Loucy (cell line): ENCODE measurements at regions not wholly inside any gene's neighbourhood (a gene's known extent, or its start where the extent isn't known, plus 50 kb on each side); places are given as distances from the start of the nearest gene placed in this dataset.

Experiments
- H2AFZ ChIP-seq: fragments of 200-600 bp; sonication (generic); 2 replicates; pipeline ENCODE4 v1.6.0; 2016; ENCODE audit warnings: antibody characterized with exemption, mild to moderate bottlenecking, low read length, moderate library complexity
- H3F3A ChIP-seq: fragments of 200-600 bp; 2 replicates; pipeline ENCODE4 v1.6.0; 2016; ENCODE audit warnings: antibody characterized with exemption, low read depth, mild to moderate bottlenecking
- H3K27me3 ChIP-seq: fragments of 200-600 bp; sonication (generic); 2 replicates; pipeline ENCODE4 v1.6.1; 2014; ENCODE audit warnings: low read length, mild to moderate bottlenecking; ENCODE audit not compliant: insufficient read depth, poor library complexity, severe bottlenecking
- H3K36me3 ChIP-seq: fragments of 200-600 bp; sonication (generic); 2 replicates; pipeline ENCODE4 v1.6.1; 2016; ENCODE audit warnings: low read length; ENCODE audit not compliant: insufficient read depth
- H3K4me1 ChIP-seq: fragments of 200-600 bp; sonication (generic); 2 replicates; pipeline ENCODE4 v1.5.1; 2014; ENCODE audit warnings: low read length, mild to moderate bottlenecking; ENCODE audit not compliant: insufficient read depth, poor library complexity, severe bottlenecking
- H3K4me2 ChIP-seq: fragments of 200-600 bp; sonication (generic); 2 replicates; pipeline ENCODE4 v1.6.0; 2014; ENCODE audit warnings: antibody characterized with exemption, low read length, low read depth, mild to moderate bottlenecking; ENCODE audit not compliant: poor library complexity, severe bottlenecking
- H3K4me3 ChIP-seq: fragments of 200-600 bp; sonication (generic); 2 replicates; pipeline ENCODE4 v1.5.1; 2014; ENCODE audit warnings: low read length, mild to moderate bottlenecking, mixed read lengths; ENCODE audit not compliant: poor library complexity, severe bottlenecking
- H3K79me2 ChIP-seq: fragments of 200-600 bp; sonication (generic); 2 replicates; pipeline ENCODE4 v1.6.1; 2014; ENCODE audit warnings: low read length; ENCODE audit not compliant: insufficient read depth
- H3K9ac ChIP-seq: fragments of 200-600 bp; sonication (generic); 2 replicates; pipeline ENCODE4 v1.6.0; 2014; ENCODE audit warnings: mild to moderate bottlenecking, low read depth, low read length, moderate library complexity; ENCODE audit not compliant: poor library complexity, severe bottlenecking
- H3K9me2 ChIP-seq: fragments of 200-600 bp; sonication (generic); replicated peaks from 2 replicates; pipeline ENCODE4 v1.6.1; 2016; ENCODE audit warnings: low read depth, low read length, mixed read lengths
- H3K9me3 ChIP-seq: fragments of 200-600 bp; sonication (generic); 2 replicates; pipeline ENCODE4 v1.6.1; 2014; ENCODE audit warnings: mild to moderate bottlenecking, antibody characterized with exemption, low read length, low read depth; ENCODE audit not compliant: insufficient read depth
- H4K20me1 ChIP-seq: fragments of 200-600 bp; sonication (generic); 2 replicates; pipeline ENCODE4 v1.6.0; 2014; ENCODE audit warnings: antibody characterized with exemption, low read length, mild to moderate bottlenecking; ENCODE audit not compliant: insufficient read depth, poor library complexity, severe bottlenecking
- CTCF ChIP-seq: fragments of 200-600 bp; sonication (generic); conservative IDR thresholded peaks from 2 replicates; pipeline ENCODE4 v1.5.1; 2014; ENCODE audit warnings: mild to moderate bottlenecking, antibody characterized with exemption, low read length
- EZH2phosphoT487 ChIP-seq: fragments of 200-600 bp; IDR thresholded peaks from 2 replicates; pipeline ENCODE4 v1.6.1; 2018; ENCODE audit warnings: antibody characterized with exemption, mild to moderate bottlenecking, moderate library complexity, borderline replicate concordance

DNA sequence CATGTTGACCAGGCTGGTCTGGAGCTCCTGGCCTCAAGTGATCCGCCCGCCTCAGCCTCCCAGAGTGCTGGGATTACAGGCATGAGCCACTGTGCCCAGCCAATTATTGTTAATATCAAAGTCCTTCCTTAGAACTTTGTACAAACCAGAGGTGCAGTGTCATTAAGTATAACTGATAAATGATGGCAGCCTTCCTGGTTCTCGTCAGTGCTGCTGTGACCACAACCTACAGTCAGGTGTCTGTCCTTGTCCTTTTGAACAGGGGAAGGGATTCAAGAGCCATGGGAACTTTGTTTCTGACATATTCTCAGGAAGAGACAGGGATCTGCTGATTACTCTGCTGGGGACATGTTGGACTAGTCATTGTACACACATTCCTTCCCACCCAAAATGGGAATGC, 103.2 kb upstream of the TIAM2 start:
- no peak for TF ChIP-seq CTCF
- no peak for TF ChIP-seq EZH2phosphoT487
- Histone ChIP-seq H3K9ac (no peak overlapping the region), H3K9me2 (no peaks in the 10 kb centered on the region), H2AFZ (no peak overlapping the region), H3K27me3 (no peaks in the 10 kb centered on the region), H3K4me1 (no peaks in the 10 kb centered on the region), H3K4me3 (no peak overlapping the region), H3K4me2 (no peak overlapping the region), H3F3A (no peaks in the 10 kb centered on the region), H3K9me3 (no peaks in the 10 kb centered on the region), H4K20me1 (no peaks in the 10 kb centered on the region), H3K79me2 (no peaks in the 10 kb centered on the region), H3K36me3 (no peaks in the 10 kb centered on the region)

DNA sequence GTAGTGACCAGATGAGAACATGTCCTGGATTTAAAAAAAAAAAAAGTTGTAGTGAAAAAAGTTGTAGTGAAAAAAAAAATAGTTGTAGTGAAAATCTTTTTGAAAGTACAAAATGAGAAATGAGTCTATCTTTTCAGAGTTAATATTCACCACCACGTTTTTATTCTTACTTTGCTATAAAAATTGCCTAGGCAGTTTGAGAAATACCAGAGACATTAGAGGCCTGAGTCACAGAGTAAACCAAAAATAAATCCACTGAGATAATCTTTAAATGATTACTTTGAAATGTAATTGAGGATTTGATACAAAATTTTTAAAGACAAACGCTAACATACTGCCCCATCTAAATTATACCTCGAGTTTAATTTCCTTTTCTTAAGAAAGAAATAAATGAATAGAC, 101.2 kb upstream of the TIAM2 start:
- H3K4me2 ChIP-seq, result no peak overlapping the region

DNA sequence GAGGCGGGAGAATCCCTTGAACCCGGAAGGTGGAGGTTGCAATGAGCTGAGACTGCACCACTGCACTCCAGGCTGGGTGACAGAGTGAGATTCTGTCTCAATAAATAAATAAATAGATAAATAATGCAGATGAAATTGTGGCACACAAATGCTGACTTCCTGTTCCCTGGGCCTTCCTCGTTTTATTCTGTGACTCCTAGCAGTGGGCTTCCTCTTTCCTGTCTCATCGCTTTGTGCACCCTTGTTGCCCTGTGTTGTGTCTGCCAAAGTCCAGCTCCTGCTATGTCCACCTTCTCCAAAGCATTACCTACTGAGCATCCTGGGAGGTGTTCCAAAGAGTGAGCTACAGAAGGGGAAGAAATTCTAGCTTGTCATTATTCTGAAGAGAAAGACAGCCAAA, 100.2 kb upstream of the TIAM2 start:
- H3K36me3 ChIP-seq, result no peaks in the 10 kb centered on the region
- no peaks in the 10 kb centered on the region for H4K20me1 ChIP-seq
- no peaks in the 10 kb centered on the region for H3K4me1 ChIP-seq
- no peak for TF ChIP-seq CTCF
- TF ChIP-seq EZH2phosphoT487, result no peak
- no peak overlapping the region for H3K9ac ChIP-seq
- H3F3A ChIP-seq, result no peaks in the 10 kb centered on the region
- H3K27me3 ChIP-seq, result no peaks in the 10 kb centered on the region
- no peak overlapping the region for H2AFZ ChIP-seq
- no peak overlapping the region for H3K4me3 ChIP-seq
- no peaks in the 10 kb centered on the region for H3K79me2 ChIP-seq
- no peaks in the 10 kb centered on the region for H3K9me2 ChIP-seq
- H3K9me3 ChIP-seq, result no peaks in the 10 kb centered on the region
- H3K4me2 ChIP-seq, result no peak overlapping the region

More for the DNA sequence above, 101.2 kb upstream of the TIAM2 start:
- no peak for TF ChIP-seq EZH2phosphoT487
- TF ChIP-seq CTCF, result no peak
- Histone ChIP-seq H3F3A (no peaks in the 10 kb centered on the region), H2AFZ (no peak overlapping the region), H3K4me1 (no peaks in the 10 kb centered on the region), H4K20me1 (no peaks in the 10 kb centered on the region), H3K9me2 (no peaks in the 10 kb centered on the region), H3K9ac (no peak overlapping the region), H3K27me3 (no peaks in the 10 kb centered on the region), H3K36me3 (no peaks in the 10 kb centered on the region), H3K9me3 (no peaks in the 10 kb centered on the region), H3K4me3 (no peak overlapping the region), H3K79me2 (no peaks in the 10 kb centered on the region)
